NCI-H748 (cell line): ENCODE measurements at regions not wholly inside any gene's neighbourhood (a gene's known extent, or its start where the extent isn't known, plus 50 kb on each side); places are given as distances from the start of the nearest gene placed in this dataset.

Experiments
- DNase-seq: peaks from one replicate; lab custom pipeline; 2025; ENCODE audit not compliant: unreplicated experiment; lab: John Stamatoyannopoulos, UW

GRCh38 chr5:14090755-14091154, 52.4 kb upstream of the TRIO start:
- no peak for DNase-seq

DNA sequence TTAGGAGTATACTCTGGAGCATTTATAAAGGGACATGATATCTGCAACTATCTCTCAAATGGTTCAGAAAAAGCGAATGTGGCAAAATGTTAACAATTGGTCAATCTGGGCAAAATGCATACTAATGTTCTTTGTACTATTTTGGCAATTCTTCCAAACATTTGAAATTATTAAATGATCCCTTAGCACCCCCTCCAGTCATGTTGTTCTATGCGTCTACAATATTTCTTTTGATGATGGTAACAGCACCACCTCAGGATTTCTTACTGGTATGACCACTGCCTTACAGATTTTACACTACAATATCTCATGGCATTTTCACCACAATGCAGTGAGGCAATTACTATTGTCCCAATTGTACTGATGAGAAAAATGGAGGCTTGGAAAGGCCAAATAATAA, 52.9 kb upstream of the TRIO start:
- no peak for DNase-seq

GRCh38 chr5:14089198-14089597, 53.9 kb upstream of the TRIO start:
- no peak for DNase-seq

DNA sequence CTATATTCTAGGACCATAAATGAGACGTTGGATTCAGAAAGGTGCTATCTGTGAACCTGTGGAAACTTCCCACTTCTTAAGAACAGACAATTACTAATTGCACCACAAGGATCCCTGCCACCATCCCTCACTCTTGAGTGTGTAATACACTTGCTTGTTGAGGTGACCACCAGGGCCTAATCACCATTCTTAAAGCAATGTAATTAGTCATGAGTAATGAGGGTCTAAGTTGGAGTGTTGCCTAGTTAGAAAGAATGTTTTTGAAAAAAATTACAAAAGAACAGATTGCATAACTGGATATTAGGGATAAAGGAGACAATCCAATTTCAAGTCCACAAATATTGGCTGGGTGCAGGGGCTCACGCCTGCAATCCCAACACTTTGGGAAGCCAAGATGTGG, 56.9 kb upstream of the TRIO start:
- no peak for DNase-seq

DNA sequence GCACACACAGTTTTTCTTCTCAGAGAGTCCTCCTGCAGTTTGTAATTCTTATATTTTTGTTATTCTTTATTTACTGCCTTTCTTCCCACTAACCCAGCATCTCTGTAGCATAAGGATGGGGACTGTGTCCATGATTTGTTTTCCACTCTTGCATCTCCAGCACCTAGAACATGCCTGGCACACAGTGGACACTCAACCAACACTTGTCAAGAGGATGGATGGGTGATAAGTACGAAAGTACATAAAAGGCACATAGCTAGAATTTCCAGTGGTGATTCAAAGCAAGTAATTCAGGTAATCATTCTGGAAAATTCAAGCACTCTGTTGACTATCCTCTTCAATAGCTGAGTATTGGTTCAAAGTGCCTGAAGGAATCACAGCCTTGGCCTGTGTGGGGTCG, 60.2 kb upstream of the TRIO start:
- DNase-seq: no peak

- no peak for DNase-seq
These were observed 60.6 kb upstream of the TRIO start for GRCh38 chr5:14082523-14082922.

DNA sequence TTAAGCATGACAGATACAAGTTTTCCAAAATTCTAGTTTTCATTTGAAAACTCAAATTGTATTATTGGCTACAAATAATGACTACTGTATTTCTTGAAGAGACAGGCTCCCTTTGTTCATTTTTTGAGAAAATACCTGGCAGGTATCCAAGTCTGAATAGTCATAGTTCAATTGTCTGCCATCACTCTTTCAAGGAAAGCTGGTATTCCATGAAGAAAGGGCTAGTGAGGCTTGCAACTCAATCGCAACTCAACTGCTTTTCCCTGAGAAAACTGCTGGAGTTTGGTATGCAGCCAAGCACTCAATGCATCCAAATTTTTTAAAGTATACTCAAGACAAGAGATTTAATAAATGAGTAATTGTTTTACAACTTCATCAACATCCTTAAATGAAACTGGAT, 61.4 kb upstream of the TRIO start:
- no peak for DNase-seq

DNA sequence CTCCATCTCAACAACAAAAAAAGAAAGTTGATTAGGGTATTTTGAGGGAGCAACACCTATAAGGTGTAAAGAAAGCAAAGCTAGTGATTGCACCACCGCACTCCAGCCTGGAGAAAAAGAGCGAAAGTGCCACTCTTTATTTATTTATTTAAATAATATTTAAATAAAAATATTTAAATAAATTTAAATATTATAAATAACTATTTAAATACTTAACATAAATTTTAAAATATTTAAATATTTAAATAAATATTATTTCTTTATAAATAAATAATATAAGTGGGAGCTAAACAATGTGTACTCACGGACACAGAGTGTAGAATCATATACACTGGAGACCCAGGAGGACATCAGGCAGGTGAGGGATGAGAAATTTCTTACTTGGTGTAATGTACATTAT, 64.4 kb upstream of the TRIO start:
- DNase-seq: no peak

GRCh38 chr5:14077501-14077900, 65.6 kb upstream of the TRIO start:
- no peak for DNase-seq

DNA sequence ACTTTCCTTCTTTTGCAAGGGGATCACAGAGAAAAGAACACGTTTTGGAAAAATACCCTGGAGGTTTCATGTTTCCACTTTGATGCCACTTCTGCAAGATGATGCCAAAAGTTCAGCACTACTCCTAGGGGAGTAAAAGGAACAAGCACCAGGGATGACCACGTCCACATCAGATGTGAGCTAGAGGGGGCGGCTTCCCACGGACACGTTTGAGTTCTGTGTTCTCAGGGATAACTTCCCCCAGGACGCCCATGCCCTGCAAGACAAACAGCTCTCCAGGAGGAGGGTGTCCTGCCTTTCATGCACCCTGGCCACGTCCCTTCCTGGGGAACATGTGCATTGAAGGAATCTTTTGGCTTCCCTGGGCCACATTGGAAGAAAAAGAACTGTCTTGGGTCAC, 66.6 kb upstream of the TRIO start:
- no peak for DNase-seq

DNA sequence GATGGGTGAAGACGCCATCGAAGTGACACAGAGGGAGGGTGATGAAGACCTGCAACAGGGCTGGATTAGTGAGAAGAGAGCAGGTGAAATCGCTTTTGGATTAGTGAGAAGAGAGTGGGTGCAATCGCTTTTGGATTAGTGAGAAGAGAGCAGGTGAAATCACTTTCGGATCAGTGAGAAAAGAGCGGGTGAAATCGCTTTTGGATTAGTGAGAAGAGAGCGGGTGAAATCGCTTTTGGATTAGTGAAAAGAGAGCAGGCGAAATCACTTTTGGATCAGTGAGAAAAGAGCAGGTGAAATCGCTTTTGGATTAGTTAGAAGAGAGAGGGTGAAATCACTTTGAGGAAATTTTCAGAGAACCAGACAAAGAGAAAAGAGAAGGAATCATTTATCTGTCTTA, 67.2 kb upstream of the TRIO start:
- no peak for DNase-seq

GRCh38 chr5:14071433-14071832, 71.7 kb upstream of the TRIO start:
- no peak for DNase-seq

- no peak for DNase-seq
These were observed 74.1 kb upstream of the TRIO start for GRCh38 chr5:14069021-14069420.

- DNase-seq: no peak
These were observed 75.0 kb upstream of the TRIO start for GRCh38 chr5:14068136-14068535.

DNA sequence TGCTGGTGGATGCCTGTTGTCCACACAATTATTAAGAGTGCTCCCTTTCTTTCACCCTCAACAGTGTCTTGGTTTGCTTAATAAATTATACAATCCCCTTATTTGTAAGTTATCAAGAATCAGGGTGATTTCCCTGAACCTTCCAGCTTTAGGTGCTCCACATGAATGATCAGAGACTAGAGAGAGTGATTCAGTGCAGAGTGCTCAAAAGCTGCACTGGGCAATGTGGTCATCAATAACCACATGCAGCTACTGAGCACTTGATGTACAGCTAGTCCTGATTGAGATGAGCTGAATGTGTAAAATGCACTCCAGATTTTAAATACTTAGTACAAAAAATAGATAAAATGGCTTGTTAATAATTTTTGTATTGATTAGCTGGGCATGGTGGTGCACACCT, 76.8 kb upstream of the TRIO start:
- no peak for DNase-seq

DNA sequence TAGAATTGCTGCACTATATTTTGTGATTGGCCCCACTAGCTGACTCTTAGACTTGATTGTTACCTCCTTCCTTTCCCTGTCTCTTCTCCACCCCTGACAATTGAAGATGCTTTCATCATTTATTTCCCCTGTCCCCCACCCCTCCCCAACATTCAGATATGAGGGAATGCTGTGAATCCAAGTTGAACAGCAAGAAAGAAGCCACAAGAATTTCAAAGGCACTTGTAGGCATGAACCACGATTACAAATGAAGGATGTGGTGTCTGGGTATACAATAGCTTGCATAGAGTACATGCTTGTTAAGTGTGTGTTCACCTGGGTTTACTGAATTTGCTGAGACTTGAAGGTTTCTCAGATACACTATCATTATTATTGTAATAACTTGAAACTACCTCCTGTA, 78.3 kb upstream of the TRIO start:
- DNase-seq: no peak

GRCh38 chr5:14063691-14064090, 79.5 kb upstream of the TRIO start:
- no peak for DNase-seq

- no peak for DNase-seq
These were observed 80.0 kb upstream of the TRIO start for GRCh38 chr5:14063138-14063537.

GRCh38 chr5:14062178-14062577, 81.0 kb upstream of the TRIO start:
- DNase-seq: no peak

GRCh38 chr5:14061106-14061505, 82.0 kb upstream of the TRIO start:
- peak; percentile 46 for DNase-seq

DNA sequence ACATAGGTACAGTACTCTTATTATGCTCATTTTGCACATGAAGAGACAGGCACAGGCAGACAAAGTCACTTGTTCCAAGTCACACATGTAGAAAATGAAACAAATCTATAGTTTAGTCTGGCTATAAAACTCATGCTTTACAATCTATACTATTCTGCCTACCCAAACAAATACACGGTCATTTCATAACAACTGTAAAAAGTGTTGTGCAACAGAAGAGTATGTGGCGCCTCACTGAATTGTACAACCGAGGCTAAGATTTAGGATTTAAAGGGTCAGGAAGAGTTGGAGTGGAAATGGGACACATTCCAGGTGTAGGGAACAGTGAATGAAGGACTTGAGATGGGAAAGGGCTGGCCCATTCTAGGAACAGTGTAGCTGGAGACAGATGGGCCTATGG, 82.9 kb upstream of the TRIO start:
- DNase-seq: no peak

GRCh38 chr5:14059810-14060209, 83.3 kb upstream of the TRIO start:
- DNase-seq: no peak

DNA sequence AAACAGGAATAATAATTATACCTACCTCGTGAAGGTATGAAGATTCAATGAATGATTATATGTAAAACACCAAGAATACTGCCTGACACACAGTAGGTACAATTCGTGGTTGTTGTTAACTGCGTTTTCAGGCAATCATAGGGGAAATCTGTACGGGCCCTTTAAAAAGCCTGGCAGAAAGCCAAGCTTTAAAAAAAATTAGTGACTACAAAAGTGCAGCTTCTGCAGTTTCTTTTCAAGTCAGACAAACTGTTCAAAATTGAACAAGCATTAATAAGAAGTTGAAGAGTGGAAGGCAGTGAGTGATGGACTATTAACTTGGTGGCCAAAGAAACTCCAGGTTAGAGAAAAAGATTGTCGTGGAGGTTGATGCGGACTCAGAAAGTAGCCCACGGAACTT, 85.9 kb upstream of the TRIO start:
- no peak for DNase-seq

GRCh38 chr5:14056039-14056438, 87.1 kb upstream of the TRIO start:
- no peak for DNase-seq
